HTR-8/SVneo (cell line): ENCODE measurements at regions not wholly inside any gene's neighbourhood (a gene's known extent, or its start where the extent isn't known, plus 50 kb on each side); places are given as distances from the start of the nearest gene placed in this dataset.
"Not testable (repeated sequence)": the region's sequence is repeated elsewhere in the genome, so short reads cannot be mapped to it uniquely, and the experiment has no call there.

Experiments
- DNase-seq: peaks from one replicate; pipeline ENCODE4 v3.0.0; 2011; ENCODE audit warnings: low spot score, mixed read lengths; ENCODE audit not compliant: insufficient read length
- FAIRE-seq: peaks from 2 replicates; lab custom pipeline; 2011; peaks lifted over from hg19 to GRCh38; lab: Jason Lieb, UNC

DNA sequence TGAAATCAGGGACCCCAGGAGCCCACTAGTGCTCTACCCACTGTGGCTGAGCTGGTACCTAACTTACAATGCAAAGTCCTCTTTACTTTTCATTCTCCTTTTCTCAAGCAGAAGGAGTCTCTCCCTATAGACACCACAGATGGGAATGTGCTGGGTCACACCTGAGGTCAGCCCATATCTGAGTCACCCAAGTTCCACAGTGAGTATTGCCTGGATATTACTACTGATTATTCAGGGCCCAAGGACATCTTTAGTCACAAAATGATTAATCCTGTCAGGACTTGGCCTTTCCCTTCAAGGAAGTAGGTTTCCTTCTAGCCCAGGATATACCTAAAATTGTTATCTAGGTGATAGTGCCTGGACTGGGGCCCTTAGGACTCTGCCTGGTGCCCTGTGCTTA lies 1305.2 kb downstream of the SI start:
- DNase-seq: no peak
- no peak for FAIRE-seq

DNA sequence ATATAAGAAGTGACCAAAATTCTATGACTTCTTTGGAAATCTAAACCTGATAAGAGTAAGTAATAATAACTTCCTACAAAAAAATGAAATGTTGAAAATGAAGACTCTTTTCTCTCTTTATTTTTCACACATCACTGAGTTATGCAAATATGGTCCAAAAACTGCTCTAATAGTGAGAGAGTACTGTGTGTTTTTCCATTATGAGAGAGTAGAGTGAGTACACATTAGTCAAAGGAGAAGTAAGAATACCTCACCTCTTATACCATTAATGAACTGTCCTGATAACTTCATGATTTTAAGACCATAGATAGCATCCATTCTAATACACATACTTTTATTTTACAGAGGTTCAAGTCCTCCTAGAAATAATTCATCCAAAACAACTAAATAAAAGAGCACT lies 1310.2 kb downstream of the SI start:
- DNase-seq (no peak), FAIRE-seq (no peak)

- no peak for FAIRE-seq
- no peak for DNase-seq
Measured at GRCh38 chr3:163766112-163766511, 1312.2 kb downstream of the SI start.

- DNase-seq (no peak), FAIRE-seq (no peak)
Measured at GRCh38 chr3:163753033-163753432, 1325.3 kb downstream of the SI start.

GRCh38 chr3:163745204-163745603 lies 1333.1 kb downstream of the SI start:
- FAIRE-seq (no peak), DNase-seq (no peak)

- DNase-seq (no peak), FAIRE-seq (no peak)
Measured at GRCh38 chr3:163735394-163735793, 1342.9 kb downstream of the SI start.

DNA sequence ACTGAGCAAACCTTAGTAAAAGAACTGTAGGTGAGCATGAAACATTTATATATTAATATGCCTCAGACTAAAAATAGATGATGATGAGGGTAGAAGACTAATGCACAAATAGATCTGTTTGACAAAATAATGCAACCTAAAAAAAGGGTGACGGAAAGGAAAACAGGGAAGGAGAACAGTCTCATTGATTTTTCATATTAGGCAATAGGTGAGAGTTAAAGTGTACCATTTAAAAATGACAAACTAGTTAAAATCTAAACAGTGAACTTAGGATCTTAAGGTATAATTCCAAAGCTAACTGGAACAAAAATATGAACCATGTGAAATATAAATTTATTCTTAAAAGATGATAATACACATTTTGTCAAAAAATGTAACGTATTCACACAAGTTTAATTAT lies 1347.6 kb downstream of the SI start:
- DNase-seq (no peak), FAIRE-seq (no peak)

GRCh38 chr3:163726125-163726524 lies 1352.2 kb downstream of the SI start:
- DNase-seq (no peak), FAIRE-seq (no peak)

GRCh38 chr3:163722405-163722804 lies 1355.9 kb downstream of the SI start:
- DNase-seq (no peak), FAIRE-seq (no peak)

DNA sequence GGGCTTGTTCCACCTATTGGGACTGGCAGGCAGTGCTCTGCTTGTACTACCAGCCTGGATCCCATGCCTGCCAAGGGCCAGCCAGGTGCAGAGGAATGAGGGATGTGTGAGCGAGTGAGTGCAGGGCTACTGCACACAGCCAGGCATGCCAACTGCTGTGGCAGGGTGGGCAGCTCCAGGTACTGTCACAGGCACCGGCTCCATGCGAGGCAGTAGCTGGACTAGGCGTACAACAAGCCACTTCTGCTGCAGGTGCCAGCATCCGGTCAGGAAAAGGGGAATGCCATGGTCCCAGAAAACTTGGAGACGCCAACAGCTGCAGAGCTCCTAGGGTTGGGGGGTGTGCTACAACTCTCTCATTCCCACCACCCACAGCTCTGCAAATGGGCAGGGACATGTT lies 1356.7 kb downstream of the SI start:
- no peak for FAIRE-seq
- DNase-seq: no peak

DNA sequence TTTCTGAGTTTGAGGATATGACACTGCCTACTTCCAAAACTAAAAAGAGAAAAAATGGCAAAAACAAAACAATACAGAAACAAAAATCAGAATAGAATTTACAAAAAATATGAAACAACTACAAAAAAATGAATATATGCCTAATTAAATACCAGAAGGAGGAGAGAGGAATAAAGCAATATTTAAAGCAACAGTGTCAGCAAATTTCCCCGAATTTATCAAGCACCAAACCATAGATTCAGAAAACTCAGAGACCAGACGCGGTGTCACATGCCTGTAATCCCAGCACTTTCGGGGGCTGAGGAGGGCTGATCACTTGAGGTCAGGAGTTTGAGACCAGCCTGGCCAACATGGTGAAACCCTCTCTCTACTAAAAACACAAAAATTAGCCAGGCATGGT lies 1360.9 kb downstream of the SI start:
- no peak for DNase-seq
- FAIRE-seq: no peak

DNA sequence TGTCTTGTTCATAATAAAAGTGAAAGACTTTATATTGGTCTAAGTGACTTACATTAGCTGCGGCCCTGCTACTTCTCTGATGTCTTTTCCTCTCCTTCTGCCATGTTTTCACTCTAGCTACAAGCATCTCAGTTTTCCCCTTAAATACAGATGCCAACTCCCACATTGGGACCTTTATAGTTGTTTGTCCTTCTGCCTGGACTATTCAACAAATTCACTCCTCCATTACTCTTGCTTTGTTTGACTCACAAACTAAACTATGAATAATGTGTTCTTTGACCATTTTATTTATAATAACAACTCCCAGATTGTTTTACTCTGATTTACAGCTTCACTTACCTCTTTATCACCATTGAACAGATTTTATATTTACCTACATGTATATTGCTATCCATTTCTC lies 1369.9 kb downstream of the SI start:
- DNase-seq: no peak
- no peak for FAIRE-seq

DNA sequence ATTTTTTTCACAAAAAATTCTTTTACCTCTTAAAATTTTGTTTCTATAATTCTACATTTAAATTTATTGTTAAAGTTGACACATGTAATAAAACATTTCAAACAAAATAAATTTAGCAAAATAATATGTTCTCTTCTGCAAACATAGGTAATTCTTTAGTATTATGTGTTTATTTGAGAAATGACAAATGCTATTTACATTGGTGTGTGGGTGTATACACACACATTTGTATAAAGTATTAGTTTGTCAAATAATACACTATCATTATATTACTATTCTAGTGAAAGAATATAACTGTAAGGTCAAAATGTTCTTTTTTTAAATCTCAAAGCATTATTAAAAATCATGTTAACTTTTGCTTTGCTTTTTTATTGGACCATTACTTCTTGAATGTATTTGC lies 1370.6 kb downstream of the SI start:
- no peak for DNase-seq
- FAIRE-seq: no peak

DNA sequence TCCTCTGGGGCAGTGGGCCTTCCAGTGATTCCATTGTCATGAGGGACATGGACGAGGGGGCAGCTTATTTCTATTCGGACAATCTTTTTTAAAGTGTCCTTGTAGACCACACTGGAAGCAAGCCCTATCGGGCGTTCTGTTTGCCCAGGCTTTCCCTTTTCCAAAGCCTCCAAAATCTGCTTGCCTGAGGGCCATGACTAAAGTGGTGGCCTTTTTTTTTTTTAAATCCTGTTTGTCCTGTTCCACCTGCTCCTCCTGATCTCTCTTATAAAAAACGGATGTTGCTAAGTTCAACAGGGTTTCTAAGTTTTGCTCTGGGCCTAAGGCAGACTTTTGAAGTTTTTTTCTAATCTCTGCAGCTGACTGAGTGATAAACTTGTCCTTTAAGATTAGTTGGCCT lies 1380.1 kb downstream of the SI start:
- not testable (repeated sequence) for FAIRE-seq, DNase-seq

DNA sequence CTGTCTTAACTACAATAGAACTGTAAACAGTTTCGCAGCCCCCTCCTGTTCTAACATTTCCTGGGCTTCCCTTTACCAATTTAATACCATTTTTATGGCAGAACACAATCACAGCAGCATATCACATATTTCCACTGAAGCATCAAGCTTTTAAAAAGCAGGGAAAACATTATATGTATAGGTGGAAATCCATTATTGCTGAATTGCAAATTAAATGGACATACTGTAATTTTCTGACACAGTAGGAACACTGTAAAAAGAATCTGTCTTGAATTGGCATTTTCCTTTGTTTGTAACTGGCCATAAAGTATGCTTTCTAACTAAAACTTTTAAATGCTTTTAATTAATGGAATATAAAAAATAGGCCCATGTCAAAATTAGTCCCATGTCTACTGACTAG lies 1385.8 kb downstream of the SI start:
- no peak for FAIRE-seq
- DNase-seq: no peak

DNA sequence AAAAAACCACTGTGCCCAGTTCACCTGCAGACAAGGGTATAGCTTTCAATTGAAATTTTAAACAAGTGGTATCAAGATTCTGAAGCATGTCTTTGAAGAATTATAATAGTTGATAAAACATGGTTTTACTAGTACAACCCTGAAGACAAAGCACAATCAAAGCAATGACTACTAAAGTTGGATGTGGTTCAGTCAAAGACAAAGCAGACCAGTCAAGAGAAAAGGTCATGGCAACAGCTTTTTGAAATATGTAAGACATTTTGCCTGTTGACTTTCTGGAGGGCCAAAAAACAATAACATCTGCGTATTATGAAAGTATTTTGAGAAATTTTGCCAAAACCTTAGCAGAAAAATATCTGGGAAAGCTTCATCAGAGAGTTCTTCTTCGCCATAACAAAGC lies 1393.6 kb downstream of the SI start:
- DNase-seq (no peak), FAIRE-seq (no peak)

- FAIRE-seq (no peak), DNase-seq (no peak)
Measured at GRCh38 chr3:163672954-163673353, 1405.3 kb downstream of the SI start.

- FAIRE-seq (no peak), DNase-seq (no peak)
Measured at GRCh38 chr3:163671201-163671600, 1407.1 kb downstream of the SI start.

DNA sequence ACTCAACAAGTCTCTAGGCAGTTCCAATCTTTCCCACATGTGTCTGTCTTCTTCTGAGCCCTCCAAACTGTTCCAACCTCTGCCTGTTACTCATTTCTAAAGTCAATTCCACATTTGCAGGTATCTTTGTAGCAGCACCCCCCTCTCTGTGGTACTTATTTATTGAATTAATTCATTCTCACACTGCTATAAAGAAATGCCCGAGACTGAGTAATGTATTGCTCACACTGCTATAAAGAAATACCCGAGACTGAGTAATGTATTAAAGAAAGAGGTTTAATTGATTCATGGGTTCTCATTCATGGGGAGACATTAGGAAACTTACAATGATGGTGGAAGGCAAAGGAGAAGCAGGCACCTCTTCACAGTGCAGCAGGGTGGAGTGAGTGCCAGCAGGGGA lies 1413.8 kb downstream of the SI start:
- FAIRE-seq (no peak), DNase-seq (no peak)

DNA sequence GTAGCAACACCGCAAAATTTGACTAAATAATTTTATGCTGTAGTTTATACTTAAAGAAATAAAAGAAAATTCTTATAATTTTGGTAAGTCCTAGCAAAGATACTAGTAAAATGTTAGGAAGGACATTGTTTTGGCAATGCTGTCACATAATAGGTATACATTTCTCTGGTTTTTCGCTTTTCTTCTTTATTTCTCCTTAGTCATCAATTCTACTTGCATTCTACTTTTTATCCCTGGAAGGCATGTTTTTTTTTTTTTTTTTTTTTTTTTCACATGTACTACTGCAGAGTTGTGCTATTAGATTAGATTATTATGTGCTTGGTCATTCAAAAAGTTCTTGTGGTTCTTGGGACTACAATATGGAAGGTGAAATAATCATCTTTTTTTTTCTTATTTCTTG lies 1421.2 kb downstream of the SI start:
- FAIRE-seq (no peak), DNase-seq (no peak)

GRCh38 chr3:163655021-163655420 lies 1423.3 kb downstream of the SI start:
- DNase-seq (no peak), FAIRE-seq (peak; percentile 48)

DNA sequence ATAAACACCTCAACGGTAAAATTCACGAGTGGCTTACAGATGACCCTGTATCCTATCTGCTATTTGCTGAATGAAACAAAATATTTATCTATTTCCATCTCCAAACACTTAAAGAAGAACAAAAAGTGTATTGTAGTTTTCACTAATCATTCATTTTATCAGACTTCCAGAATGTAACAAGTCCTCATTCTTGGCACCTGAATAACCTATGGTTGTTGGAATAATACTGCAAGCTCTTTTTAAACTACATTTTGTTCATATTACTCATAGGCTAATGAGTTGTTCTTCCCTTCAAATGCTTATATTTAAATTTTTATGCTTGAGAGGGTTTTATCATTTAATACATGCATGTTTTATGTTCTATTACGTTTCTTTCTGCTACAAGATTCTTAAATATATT lies 1434.1 kb downstream of the SI start:
- no peak for DNase-seq
- FAIRE-seq: no peak

DNA sequence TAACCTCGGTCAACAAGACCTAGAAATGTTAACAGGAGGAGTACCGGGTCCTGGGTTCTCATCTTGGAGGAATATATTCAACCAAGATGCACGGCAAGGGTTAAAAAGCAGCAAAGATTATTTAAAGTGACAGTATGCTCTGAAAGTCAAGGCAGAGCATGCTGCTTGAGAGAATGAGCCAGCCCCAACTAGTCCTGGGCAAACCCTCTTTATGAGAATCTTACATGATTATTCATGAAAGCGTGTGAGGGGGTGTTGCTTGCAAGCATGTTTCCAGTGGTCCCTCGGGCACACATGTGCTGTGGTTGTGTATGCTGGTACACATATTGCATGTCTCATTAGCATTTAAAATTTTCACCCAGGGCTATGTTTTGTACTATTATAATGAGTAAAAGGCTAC lies 1445.6 kb downstream of the SI start:
- DNase-seq (no peak), FAIRE-seq (no peak)
